ENCODE measurements at regions not wholly inside any gene's neighbourhood (a gene's known extent, or its start where the extent isn't known, plus 50 kb on each side); places are given as distances from the start of the nearest gene placed in this dataset.

GRCh38 chr5:99004960-99005359, 76.2 kb upstream of the CHD1 start:
- TF ChIP-seq CTCF (IDR thresholded peaks at IDR 0.05; ENCODE audit: low read depth, low read length) = no peak
- H3K4me3 ChIP-seq (ENCODE audit: low read depth, low read length) = no peak overlapping the region
- DNase-seq = no peak
- H3K36me3 ChIP-seq = no peaks in the 10 kb centered on the region; the same call in 1 of the 2 replicates
- H3K4me1 ChIP-seq = peaks cover 53% of the 10 kb centered on the region
- 0 out of 2 replicates have a peak, but pooled peaks cover 2% of the 10 kb centered on the region for H3K9me3 ChIP-seq
- H3K27me3 ChIP-seq = no peaks in the 10 kb centered on the region

GRCh38 chr5:99000876-99001275, 72.1 kb upstream of the CHD1 start:
- DNase-seq = no peak
- Histone ChIP-seq H3K36me3 (no peaks in the 10 kb centered on the region), H3K4me1 (peaks cover 48% of the 10 kb centered on the region), H3K9me3 (no peaks in the 10 kb centered on the region), H3K4me3 (ENCODE audit: low read depth, low read length) (no peak overlapping the region), H3K27me3 (no peaks in the 10 kb centered on the region)
- TF ChIP-seq CTCF (IDR thresholded peaks at IDR 0.05; ENCODE audit: low read depth, low read length) = no peak

- H3K4me3 ChIP-seq (ENCODE audit: low read depth, low read length) = no peak overlapping the region
- no peaks in the 10 kb centered on the region for H3K9me3 ChIP-seq
- H3K4me1 ChIP-seq = peaks cover 43% of the 10 kb centered on the region
- no peak for DNase-seq
- no peaks in the 10 kb centered on the region for H3K27me3 ChIP-seq
- H3K36me3 ChIP-seq = no peaks in the 10 kb centered on the region
- TF ChIP-seq CTCF (IDR thresholded peaks at IDR 0.05; ENCODE audit: low read depth, low read length) = no peak
Observed at GRCh38 chr5:99000221-99000620, 71.4 kb upstream of the CHD1 start.

- H3K27me3 ChIP-seq = no peaks in the 10 kb centered on the region
- H3K9me3 ChIP-seq = no peaks in the 10 kb centered on the region
- DNase-seq = peak; percentile 40
- TF ChIP-seq CTCF (IDR thresholded peaks at IDR 0.05; ENCODE audit: low read depth, low read length) = no peak
- H3K4me3 ChIP-seq (ENCODE audit: low read depth, low read length) = no peak overlapping the region
- no peaks in the 10 kb centered on the region for H3K36me3 ChIP-seq
- H3K4me1 ChIP-seq = peaks cover 37% of the 10 kb centered on the region
Observed at GRCh38 chr5:98999631-99000030, 70.8 kb upstream of the CHD1 start.

GRCh38 chr5:98997000-98997399, 68.2 kb upstream of the CHD1 start:
- Histone ChIP-seq H3K27me3 (no peaks in the 10 kb centered on the region), H3K4me1 (peaks cover 23% of the 10 kb centered on the region), H3K9me3 (no peaks in the 10 kb centered on the region), H3K4me3 (ENCODE audit: low read depth, low read length) (no peak overlapping the region), H3K36me3 (no peaks in the 10 kb centered on the region)
- DNase-seq = peak; percentile 30
- TF ChIP-seq CTCF (IDR thresholded peaks at IDR 0.05; ENCODE audit: low read depth, low read length) = no peak

GRCh38 chr5:98994611-98995010, 65.8 kb upstream of the CHD1 start:
- no peak overlapping the region for H3K4me3 ChIP-seq (ENCODE audit: low read depth, low read length)
- H3K27me3 ChIP-seq = no peaks in the 10 kb centered on the region
- peaks cover 5% of the 10 kb centered on the region for H3K4me1 ChIP-seq
- no peaks in the 10 kb centered on the region for H3K9me3 ChIP-seq
- TF ChIP-seq CTCF (IDR thresholded peaks at IDR 0.05; ENCODE audit: low read depth, low read length) = no peak
- no peak for DNase-seq
- no peaks in the 10 kb centered on the region for H3K36me3 ChIP-seq
